H1 (cell line): ENCODE measurements at regions not wholly inside any gene's neighbourhood (a gene's known extent, or its start where the extent isn't known, plus 50 kb on each side); places are given as distances from the start of the nearest gene placed in this dataset.

Source experiments
- CEBPB ChIP-seq: IDR thresholded peaks from 2 replicates; pipeline ENCODE4 v1.6.1; 2012; ENCODE audit warnings: low read depth, low read length
- RBBP5 ChIP-seq: IDR thresholded peaks from 2 replicates; pipeline ENCODE4 v1.7.1; 2012; ENCODE audit warnings: low read depth, mild to moderate bottlenecking, inconsistent platforms, low read length, moderate library complexity, borderline replicate concordance
- SAP30 ChIP-seq: fragments of 300-600 bp; sonication (generic); IDR thresholded peaks from 2 replicates; pipeline ENCODE4 v1.7.1; 2012; ENCODE audit warnings: low read length, moderate library complexity, mild to moderate bottlenecking, inconsistent platforms; ENCODE audit not compliant: insufficient read depth, insufficient replicate concordance

GRCh38 chr12:114093520-114093919, 127.4 kb upstream of the RBM19 start (continued):
- TF ChIP-seq RBBP5 = no peak
- no peak for TF ChIP-seq CEBPB
- TF ChIP-seq SAP30 = no peak
